Adrenal gland (tissue), 5 donors: ENCODE measurements at regions not wholly inside any gene's neighbourhood (a gene's known extent, or its start where the extent isn't known, plus 50 kb on each side); places are given as distances from the start of the nearest gene placed in this dataset.

Experiments
- CTCF ChIP-seq, 6 experiments: fragments of 450-650 bp in 4 of 6; fragments of 200-600 bp in 2 of 6; sonication (generic) in 1 of 6; IDR thresholded peaks; 1 replicate in 5 of 6; 2 replicates in 1 of 6; pipeline versions ENCODE4 v1.5.1 to v1.8.0; 2016 to 2021; ENCODE audit warnings: antibody characterized with exemption in 6 of 6, mild to moderate bottlenecking in 2 of 6, moderate library complexity in 1 of 6
- POLR2A ChIP-seq, 2 donors: fragments of 450-650 bp; IDR thresholded peaks; one replicate each; pipeline ENCODE4 v1.6.1; 2017; ENCODE audit warnings: antibody characterized with exemption in 2 of 2, mild to moderate bottlenecking in 2 of 2, moderate library complexity in 1 of 2
- donor health status: DM: no; HTN: no; CAD: no.

- TF ChIP-seq CTCF (IDR thresholded peaks at IDR 0.05), result no peak
- no peak for TF ChIP-seq POLR2A (IDR thresholded peaks at IDR 0.05)
Observed at GRCh38 chr4:54902271-54902670, 223.1 kb downstream of the KDR start.
